NOMO-1 treated with DMSO at 0.1 percent for 48 hours (cell line): ENCODE measurements at regions not wholly inside any gene's neighbourhood (a gene's known extent, or its start where the extent isn't known, plus 50 kb on each side); places are given as distances from the start of the nearest gene placed in this dataset.

ENCODE experiments used
- DNase-seq: peaks from one replicate; lab custom pipeline; 2025; ENCODE audit not compliant: unreplicated experiment; lab: John Stamatoyannopoulos, UW

DNA sequence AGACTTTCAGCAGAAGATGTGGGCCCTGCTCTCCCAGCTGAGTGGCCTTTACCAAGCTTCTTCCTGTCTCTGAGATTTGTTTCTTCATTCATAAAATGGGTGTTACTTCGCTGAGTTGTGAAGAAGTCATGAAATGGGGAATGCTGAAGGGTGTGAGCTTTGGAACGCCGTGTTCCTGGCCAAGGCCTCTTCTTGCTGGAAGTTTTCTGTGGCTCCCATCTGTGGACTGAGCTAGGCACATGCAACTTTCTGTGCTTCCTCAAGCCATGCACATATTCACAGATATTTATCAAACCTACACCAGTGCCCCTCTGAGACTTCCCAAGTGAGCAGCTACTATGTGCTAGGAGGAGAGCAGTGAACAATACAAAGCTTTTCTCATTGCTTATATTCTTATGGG, 106.3 kb upstream of the JUN start:
- no peak for DNase-seq

DNA sequence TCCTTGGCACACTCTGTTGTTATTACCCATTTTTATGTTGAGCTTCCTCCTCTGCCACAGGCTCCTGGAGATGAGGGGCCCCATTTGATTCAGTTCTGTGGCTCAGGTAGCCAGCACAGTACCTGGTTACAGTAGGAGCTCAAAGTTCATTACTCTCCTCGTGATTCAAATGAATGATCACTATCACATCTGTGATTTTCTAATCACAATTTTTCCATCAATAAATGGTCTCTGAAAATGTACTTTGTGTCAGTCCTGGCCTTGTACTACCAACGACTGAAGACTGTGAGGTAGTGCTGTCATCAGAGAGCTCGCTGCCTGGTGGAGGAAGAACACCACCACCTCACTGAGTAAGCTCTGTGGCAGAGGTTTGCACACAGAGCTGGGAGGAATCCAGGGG, 106.8 kb upstream of the JUN start:
- no peak for DNase-seq

DNA sequence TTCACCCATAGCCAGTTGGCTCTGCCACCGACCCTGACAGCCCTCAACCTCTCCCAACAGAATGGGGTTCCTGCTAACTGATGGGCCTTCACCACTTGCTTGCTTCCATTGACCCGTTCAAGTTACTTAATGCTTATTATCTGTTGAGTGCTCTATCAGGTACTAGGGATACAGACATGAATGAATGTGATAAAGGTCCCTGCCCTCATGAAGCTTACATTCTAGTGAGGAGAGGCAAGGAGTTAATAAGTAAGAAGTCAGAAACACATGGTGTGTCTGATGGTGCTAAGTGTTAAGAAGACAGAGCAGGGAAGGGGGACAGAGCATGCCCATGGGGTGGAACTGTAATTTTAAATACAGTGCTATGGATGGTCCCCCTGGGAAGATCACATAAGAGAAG, 107.5 kb upstream of the JUN start:
- DNase-seq = no peak

DNA sequence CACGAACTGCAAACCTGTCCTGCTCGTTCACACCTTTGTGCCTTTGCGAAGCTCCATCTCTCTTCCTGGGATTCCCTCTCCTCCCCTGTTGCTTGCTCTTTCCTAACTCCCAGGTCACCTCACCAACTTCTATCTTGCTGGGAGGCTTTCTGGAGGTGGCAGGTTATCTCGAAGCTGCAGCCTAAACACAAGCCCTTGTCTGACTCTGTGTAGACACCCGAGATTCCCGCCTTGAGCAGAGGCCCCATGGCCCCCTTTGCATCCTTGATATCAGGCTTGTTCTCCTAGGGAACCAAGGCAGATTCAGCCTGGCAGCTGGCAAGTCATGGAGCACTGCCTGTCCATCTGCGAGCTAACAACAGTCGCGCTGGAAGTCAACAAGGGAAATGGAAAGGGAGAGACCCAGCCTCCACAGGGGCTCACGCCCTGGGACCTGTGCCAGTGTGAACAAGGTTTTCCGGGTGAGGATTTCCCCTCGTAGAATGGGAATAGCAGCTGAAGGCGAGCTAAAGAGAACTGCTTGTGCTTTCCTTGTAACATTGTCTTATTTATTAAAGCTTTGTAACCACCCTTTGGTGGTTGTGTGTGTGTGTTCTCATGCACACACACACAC, 109.5 kb upstream of the JUN start:
- DNase-seq = no peak

DNA sequence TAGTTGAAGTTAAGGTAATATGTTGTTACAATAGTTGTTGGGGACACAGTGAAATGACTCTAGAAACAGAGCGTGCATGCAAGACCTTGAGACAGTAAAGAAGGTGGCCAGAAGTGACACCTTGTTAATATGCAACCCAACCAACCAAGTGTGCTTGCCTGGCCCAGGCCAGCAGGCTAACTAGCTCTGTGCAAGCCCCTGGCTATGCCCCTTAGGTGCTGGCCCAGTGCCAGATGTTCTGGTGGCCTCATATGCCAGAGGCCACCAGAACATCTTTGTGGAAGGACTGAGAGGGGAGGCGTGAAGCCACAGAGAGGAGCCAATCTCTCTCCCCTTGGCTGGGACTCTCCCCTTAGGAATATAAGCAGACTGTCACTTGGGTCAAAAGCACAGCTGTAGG, 111.2 kb upstream of the JUN start:
- DNase-seq = no peak

DNA sequence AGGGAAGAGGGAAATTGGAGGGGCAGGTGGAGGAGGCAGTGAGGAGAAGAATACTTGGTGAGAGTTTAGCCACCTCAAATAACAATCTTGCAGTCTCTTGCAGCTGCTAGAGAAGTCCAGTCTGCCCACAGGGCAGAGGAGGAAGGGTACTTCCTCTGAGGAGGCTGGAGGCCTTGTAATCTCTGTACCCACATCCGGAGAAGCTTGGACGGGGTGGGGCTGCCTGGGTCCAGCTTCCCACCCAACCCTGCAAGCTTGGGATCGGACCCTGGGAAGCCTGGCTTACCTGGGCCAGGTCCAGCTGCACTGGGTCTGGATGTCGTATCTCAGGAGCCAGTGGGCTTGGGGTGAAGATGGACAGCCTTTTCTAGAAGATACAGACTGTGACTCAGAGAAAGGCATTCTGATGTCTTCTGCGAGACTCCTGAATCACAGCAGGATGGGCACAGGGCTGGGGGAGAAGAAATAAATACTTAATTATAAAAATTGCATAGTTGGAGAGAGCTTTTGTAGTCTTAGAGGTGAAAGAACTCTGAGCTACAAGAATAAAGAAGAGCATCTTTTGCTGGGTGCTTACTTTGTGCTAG, 111.8 kb upstream of the JUN start:
- peak; percentile 36 for DNase-seq

DNA sequence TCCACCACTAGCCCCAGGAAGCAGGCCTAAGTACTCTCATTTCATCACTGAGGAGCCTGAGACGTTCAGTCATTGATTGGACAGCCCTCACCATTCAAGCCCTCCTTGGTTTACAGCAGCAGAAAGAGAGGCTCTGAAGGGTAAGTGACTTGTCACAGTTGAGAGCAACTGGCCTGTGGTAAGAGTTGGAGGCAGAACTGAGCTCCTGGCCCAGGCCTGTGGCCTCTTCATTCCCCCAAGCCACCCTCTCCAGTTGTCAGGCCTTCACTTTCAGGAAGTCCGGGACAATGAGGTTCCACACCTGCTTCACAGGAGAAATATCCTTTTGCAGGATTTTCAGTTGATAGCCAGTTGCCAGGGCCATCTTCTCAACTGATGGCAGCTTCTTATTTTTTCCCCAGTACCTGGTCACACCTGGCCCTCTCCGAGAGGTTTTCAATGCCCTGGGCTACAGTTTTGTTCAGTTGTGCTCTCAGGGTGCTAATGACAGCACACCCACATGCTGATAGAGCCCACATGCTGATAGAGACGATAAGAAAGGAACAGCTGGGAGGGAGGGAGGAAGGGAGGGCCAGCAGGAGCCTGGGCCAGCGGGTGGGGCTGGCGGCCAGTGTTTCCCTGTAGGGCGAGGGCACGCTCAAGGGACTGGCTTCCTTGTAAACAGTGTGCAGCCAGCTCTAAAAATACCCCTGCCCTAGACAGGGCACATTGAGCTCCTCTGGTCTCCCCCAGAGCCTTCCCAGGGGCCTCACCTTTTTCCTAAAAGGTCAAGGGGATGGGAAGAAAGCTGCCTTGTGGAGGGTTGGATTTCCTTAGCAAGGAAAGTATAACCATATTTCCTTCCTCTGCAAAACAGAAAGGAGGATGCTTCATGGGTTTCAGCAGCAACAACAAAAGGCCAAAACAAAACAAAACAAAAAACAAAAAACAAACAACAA, 112.7 kb upstream of the JUN start:
- no peak for DNase-seq

DNA sequence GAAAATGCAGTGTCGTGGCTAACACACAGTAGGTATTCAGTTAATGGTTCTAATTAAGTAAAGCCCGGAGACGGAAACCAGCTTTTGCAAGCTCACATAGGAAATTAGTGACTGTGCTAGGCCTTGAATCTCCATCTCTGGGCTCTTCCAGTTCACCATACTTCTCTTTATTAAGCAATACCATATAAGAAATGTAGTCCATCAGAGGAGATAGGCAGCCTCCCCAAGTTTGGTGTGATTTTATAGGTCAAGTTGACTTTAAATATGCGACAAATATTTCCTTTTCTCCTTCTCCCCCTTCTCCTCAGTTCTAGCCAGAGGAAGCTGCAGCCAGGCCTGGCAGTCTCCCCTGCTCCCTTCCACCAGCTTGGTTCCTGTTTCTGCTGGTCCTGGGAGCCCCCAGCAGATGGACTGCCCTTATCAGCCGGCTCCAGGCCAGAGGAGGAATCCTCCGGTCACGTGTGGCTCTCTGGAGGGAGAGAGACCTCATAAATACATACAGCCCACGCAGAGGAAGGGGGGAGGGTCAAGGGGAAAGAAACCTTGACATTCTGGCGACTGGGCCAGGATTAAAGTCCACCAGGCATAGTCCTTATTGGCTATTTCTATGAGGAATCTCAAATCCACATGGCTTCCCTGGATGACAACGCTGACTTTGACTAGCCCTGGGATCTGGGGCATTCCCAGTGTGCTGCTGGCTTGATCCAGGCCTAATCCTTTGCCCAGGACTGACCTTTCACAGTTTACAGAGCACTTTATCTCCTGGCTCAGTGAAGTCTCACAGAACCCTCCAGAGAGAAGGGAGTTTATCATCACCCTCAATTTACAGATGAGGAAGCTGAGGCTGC, 115.1 kb upstream of the JUN start:
- peak; percentile 38 for DNase-seq

DNA sequence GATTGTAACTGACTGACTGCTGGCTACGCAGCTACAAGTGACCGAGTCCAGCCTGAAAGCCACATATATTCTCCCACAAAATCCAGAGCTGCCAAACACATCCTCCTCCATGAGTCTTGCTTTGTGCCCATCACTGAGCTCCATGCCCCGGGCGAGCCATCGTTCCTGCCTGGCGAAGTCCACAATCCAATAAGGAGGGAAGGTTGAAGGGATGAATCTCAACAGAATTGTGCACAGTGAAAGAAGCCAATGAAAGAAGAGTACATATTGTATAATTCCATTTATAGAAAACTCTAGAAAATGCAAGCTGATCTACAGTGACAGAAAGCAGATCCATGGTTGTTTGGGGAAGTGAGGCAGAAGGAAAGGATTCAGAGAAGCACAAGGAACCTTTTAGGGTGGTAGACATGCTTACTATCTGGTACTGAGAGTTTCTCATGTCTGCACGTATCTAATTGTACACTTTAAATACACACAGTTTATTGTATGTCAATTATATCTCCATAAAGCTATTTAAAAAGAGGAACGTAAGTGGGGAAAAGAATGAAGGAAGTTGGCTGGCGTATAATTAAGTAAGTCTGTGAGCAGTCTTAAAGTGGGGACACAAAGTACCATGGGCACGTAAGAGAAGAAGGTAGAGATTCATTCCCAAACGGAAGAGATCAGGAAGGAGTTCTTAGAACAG, 115.9 kb upstream of the JUN start:
- peak; percentile 73 for DNase-seq

DNA sequence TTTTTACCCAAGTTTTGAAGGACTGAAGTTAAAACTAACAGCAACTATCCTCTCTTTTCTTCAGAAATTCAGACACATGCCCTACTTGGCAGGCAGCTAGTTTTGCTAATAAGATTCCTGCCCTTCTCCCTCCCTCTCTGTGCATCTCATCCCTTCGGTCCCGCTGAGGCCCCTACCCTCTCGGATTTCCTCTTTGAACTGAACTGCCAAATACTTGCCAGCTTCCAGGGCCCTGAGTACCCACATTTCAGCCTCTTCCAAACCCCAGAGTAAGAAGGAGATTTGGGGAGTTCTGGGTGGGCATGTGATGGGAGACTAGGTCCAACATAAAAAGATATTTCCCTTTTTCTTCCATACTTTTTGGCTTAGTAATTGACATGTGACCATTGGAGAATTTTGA, 116.5 kb upstream of the JUN start:
- DNase-seq = no peak

DNA sequence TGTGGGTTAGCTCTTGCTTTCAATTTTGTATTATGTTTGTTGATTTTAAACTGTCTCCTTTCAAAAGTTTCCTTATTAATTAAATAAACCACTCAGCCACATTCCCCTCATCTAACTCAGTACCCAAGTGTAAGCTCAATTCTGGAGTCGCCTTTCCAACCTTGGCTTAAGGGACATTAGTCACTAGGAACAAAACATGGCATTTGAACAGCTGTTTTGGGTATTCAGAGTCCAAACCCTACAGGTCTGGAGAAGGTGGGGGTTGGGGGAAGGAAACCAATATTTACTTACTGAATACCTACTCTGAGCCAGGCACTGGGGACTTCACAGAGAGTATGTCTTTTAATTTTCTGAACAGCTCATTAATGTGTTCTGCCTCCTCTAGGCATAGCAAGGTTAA, 117.2 kb upstream of the JUN start:
- DNase-seq = no peak

DNA sequence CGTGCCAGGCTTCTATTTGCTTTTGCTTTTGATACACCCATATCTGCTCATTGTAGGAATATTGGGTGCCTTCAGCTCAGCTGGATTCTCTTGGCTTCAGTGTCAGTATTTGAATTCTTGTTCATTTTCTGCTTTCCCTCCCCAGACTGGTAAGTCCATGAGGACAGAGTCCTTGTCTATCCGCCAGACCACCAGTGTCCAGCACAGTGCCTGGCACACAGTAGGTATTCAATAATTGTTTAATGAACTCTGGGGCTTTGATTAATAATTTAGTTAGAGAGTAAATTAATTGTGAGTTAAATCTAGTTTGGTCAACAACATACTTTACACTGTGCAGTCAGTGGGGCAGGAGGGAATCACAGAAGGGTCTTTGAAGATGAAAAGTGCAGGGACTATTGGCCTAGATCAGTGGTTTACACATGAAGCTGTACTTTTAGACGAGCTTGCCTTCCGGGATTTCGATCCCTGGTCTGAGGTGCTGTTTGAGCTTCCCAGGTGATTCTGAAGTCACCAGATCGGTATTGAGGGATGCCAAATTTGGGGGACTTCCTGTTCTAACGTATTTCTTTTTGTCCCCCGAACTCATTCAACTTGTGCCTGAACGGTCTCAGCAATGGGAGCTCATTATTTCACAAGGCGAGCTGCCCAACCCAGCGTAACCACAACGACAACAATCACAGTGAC, 119.1 kb upstream of the JUN start:
- DNase-seq = no peak

DNA sequence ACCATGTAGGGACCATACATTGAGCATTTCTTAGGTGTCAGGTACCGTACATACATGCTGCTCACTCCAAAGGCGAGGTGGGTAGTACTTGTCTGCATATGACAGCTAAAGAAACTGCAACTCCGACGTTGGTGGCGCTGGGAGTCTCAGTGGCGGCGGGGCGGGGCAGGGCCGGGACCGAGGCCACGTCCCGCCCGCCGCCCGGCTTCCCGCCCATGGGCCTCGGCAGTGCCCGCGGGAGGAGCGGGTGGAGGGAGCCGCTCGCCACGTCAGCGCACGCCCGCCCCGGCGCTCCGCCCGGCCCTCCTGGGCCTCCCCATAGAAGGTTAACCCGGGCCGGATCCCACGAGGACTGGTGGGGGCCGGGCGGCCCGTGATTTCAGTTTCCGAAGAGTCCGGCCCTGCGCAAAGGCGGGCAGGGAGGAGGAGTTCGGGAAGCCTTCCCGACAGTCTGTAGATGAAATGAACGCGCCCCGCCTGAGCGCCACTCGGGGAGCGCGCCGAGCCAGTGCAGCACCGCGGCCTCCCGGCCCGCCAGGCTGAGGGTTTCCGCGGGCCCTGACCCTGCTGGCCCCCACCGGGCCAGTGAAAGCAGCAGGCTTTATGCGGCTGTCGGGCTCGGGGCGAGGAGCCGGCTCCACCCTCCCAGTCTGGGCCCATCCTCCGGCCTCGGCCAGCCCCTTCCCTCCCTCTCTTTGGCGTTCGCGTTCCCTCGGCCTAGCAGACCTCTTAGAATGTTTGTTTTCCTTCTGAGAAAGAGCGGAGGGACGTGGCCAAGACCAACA, 119.9 kb upstream of the JUN start:
- peak; percentile 92 for DNase-seq

DNA sequence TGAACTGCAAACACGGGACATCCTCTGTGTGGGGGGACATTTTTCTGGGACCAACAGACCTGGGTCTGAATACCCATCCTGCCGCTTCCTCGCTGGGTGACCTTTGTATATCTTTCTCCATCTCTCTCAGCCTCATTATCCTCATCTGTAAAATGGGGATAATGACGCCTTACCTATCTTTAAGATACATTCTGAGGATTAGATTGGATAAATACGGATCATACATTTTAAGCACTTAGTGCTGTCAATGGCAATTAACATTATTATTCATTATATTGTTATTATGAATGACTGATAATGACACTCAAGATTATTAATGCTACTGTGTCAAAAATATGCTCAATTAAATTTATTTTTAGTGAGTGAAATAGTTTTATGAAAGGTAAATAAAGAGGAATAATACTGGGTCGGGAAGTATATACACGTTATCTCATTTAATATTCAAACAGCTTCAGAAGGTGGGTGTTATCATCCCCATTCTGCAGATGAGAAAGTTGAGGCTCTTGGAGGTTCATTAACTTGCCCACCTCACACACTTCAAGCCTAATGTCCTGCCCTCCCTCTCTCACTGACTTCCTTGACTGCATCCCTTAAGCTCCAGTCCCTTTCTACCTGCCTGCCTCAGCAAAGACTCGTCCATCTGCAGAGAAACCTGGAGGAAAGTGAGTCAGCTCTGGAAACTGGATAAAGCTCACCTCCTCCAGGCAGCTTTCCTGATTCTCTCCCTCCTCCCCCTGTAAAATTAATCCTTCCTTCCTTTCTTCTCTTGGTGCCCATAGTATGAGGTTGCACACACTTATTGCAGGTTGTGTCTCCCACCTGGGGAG, 120.7 kb upstream of the JUN start:
- DNase-seq = no peak

DNA sequence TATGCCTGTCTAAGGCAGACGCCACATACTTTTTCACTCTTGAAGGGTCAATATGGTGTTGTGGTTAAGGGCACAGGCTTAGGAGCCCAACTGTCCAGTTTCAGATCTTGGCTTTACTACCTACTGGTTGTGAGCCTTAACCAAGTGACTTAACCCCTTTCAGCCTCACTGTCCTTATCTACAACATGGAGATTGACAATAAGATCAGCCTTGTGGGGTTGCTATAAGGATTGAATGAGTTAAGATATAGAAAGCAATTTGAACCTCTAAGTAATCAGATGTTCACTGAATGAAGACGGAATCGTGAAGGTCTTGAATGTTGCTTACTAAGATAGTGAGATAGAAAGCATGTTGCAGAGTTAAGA, 121.3 kb upstream of the JUN start:
- DNase-seq = no peak

DNA sequence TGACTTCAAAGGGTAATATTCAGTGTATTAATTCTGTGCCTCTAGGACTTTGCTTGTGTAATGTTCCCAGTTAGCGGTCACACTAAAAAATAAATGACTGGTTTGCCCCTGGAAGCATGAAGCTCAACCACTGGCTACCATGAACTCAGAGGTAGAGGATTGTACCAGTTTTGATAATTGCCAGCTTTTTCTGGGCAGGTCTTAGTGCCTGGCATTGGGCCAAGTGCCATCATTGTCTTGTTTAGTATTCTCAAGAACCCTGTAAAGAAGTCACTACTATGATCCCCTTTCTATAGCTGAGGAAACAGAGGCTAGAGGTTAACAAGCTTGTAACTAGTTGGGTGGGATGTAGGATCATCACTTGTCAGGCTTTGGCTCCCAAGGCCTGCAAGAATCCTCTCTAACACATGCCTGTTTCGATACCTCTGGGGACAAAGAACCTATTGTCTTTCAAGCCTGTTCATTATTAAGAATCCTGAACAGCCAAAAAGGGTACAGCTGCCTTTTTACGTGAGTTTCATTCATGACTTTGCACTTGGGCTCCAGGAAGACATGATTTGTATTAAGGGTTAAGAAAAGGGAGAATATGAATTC, 121.9 kb upstream of the JUN start:
- no peak for DNase-seq

DNA sequence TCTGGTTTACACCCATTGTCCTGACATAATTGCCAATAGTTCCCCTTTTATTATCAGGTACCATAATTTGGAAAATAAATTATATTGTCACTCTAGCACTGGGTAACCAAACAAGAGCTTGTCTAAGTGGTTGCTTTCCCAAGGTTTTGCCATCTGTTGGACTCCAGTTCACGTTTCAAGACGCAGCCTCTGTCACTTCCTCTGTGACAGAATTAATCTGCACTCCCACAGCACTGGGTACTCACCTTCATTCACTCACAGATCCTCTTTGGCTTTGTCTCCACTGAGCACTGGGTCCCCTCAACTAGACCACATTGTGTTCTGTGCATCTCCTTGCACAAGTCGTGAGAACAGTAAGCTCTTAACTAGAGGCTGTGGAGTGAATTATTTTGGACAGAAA, 123.6 kb upstream of the JUN start:
- no peak for DNase-seq
